Gastroesophageal sphincter (tissue), 4 donors: ENCODE measurements at regions not wholly inside any gene's neighbourhood (a gene's known extent, or its start where the extent isn't known, plus 50 kb on each side); places are given as distances from the start of the nearest gene placed in this dataset.

Experiments used
- ATAC-seq: fragments of 150-250 bp; one replicate; pipeline ENCODE4 v1.9.1; 2016; ENCODE audit warnings: mild to moderate bottlenecking, moderate library complexity
- H3K27ac ChIP-seq, 4 donors: fragments of 200-600 bp; sonication (generic) in 3 of 4; 1 replicate in 3 of 4; 2 replicates in 1 of 4; pipeline ENCODE4 v1.5.1; 2016 to 2019
- H3K27me3 ChIP-seq: fragments of 200-600 bp; sonication (generic); one replicate; pipeline ENCODE4 v1.5.1; 2019
- H3K36me3 ChIP-seq, 2 donors: fragments of 200-600 bp; sonication (generic); one replicate each; pipeline ENCODE4 v1.5.1; 2019; ENCODE audit warnings: control low read depth in 1 of 2
- H3K4me1 ChIP-seq, 3 donors: fragments of 200-600 bp; sonication (generic); 1 replicate in 2 of 3; 2 replicates in 1 of 3; pipeline ENCODE4 v1.5.1; 2016 to 2019; ENCODE audit warnings: control low read depth in 2 of 3
- H3K4me3 ChIP-seq, 2 donors: fragments of 200-600 bp; sonication (generic); one replicate each; pipeline ENCODE4 v1.5.1; 2019; ENCODE audit warnings: mild to moderate bottlenecking in 1 of 2, moderate library complexity in 1 of 2
- H3K9me3 ChIP-seq, 3 donors: fragments of 200-600 bp; sonication (generic); one replicate each; pipeline ENCODE4 v1.5.1; 2017 to 2019; ENCODE audit warnings: control low read depth in 2 of 3
- EP300 ChIP-seq: sonication (generic); formaldehyde crosslinking; IDR thresholded peaks from one replicate; pipeline ENCODE4 v1.6.1; 2017; ENCODE audit warnings: antibody characterized with exemption, mild to moderate bottlenecking
- POLR2A ChIP-seq, 2 donors: fragments of 450-650 bp; IDR thresholded peaks; one replicate each; pipeline ENCODE4 v1.6.1; 2017; ENCODE audit warnings: antibody characterized with exemption in 2 of 2, mild to moderate bottlenecking in 2 of 2, moderate library complexity in 1 of 2
- POLR2AphosphoS5 ChIP-seq: sonication (generic); formaldehyde crosslinking; IDR thresholded peaks from one replicate; pipeline ENCODE4 v1.6.1; 2017; ENCODE audit warnings: antibody characterized with exemption
- WGBS, 2 donors: methylation state at CpG; one replicate each; pipeline ENCODE4 v1.1.5; 2018; ENCODE audit warnings: low coverage in 1 of 2; 5-methylcytosine and 5-hydroxymethylcytosine counted together
- TF ChIP-seq, protein P1 (sequence below), 4 experiments: fragments of 200-600 bp in 2 of 4; fragments of 450-650 bp in 2 of 4; sonication (generic) in 1 of 4; IDR thresholded peaks; one replicate each; pipeline ENCODE4 v1.5.1; 2017 to 2019; ENCODE audit warnings: antibody characterized with exemption in 4 of 4, mild to moderate bottlenecking in 2 of 4, moderate library complexity in 2 of 4

DNA sequence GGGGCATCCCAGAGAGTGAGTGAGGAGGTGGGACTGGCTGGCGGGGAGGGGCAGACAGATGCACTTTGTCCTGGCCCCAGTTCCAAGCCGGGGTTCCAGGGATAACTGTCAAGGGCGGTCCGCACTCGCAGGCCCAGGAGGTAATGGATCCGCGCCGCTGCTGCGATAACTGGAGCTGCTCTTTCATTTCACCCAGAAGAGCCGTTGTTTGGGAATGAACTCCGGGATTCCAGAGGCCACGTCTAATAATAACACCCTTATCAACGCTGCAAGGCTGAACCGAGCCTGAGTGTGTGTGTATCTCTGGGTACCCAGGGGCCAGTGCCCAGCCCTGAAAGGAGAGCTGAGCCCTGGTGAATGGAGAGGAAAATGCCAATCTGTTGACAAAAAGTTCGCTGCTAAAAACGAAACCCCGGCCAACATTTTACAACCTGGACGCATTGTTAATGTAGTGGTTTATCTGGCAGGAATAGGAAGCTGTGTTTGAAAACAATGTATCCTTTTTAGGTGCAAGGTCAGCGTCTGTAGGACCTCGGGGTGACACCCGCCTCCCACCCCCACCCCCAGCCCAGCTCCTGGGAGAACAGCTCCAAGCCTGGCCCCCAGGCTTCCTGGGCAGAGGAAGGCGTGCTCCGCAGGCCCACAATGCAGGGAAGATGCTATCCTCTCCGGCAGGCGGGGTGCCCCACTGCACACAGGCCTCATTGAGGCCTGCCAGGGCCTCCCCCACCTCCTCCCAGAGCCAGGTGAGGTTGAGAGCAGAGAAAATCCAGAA, 119.7 kb downstream of the PROX1 start:
- peaks cover 14% of the 10 kb centered on the region for H3K27me3 ChIP-seq
- 8% methylated on average over 11 of the region's 25 CpGs; no CpG with 5 or more reads in 1 of the 2 donors for WGBS, 2 donors
- no peak overlapping the region for H3K27ac ChIP-seq
- H3K9me3 ChIP-seq, result peaks cover 0 to 9% (median 0%) of the 10 kb centered on the region in 3 donors
- H3K36me3 ChIP-seq, result no peaks in the 10 kb centered on the region
- H3K4me1 ChIP-seq, result no peaks in the 10 kb centered on the region
- no peak for TF ChIP-seq EP300
- no peak for TF ChIP-seq POLR2AphosphoS5
- TF ChIP-seq POLR2A (IDR thresholded peaks at IDR 0.05), result no peak
- TF ChIP-seq, protein P1, sequence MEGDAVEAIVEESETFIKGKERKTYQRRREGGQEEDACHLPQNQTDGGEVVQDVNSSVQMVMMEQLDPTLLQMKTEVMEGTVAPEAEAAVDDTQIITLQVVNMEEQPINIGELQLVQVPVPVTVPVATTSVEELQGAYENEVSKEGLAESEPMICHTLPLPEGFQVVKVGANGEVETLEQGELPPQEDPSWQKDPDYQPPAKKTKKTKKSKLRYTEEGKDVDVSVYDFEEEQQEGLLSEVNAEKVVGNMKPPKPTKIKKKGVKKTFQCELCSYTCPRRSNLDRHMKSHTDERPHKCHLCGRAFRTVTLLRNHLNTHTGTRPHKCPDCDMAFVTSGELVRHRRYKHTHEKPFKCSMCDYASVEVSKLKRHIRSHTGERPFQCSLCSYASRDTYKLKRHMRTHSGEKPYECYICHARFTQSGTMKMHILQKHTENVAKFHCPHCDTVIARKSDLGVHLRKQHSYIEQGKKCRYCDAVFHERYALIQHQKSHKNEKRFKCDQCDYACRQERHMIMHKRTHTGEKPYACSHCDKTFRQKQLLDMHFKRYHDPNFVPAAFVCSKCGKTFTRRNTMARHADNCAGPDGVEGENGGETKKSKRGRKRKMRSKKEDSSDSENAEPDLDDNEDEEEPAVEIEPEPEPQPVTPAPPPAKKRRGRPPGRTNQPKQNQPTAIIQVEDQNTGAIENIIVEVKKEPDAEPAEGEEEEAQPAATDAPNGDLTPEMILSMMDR (IDR thresholded peaks at IDR 0.05), result no peak
- peak overlapping the region in 1 of 2 donors; percentile 25 for H3K4me3 ChIP-seq
- no peak for ATAC-seq

DNA sequence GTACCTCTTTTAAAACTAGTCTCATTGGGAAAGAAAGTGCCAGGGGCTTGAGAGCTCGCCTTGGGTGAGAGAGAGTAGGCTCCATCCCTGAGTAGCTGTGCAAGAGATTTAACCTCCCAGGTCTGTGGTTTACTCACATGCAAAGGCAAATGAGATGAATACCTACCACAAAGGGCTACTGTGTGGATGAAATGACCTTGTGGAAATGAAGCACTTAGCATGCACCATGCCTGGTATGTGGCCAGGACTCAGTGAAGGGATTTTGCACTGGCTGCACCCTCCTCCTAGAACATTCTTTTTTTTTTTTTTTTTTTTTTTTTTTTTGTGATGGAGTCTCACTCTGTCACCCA, 120.3 kb downstream of the PROX1 start:
- Histone ChIP-seq H3K27ac (no peak overlapping the region), H3K9me3 (peaks cover 0 to 9% (median 0%) of the 10 kb centered on the region in 3 donors), H3K4me1 (no peaks in the 10 kb centered on the region), H3K36me3 (no peaks in the 10 kb centered on the region), H3K27me3 (peaks cover 14% of the 10 kb centered on the region), H3K4me3 (peak overlapping the region in 1 of 2 donors; percentile 25)
- WGBS, 2 donors, result 100% methylated on average over 1 of the region's 1 CpG; no CpG with 5 or more reads in 1 of the 2 donors
- TF ChIP-seq POLR2AphosphoS5 (no peak), EP300 (no peak), POLR2A (IDR thresholded peaks at IDR 0.05) (no peak)
- TF ChIP-seq, protein P1 (IDR thresholded peaks at IDR 0.05), result no peak
- ATAC-seq, result no peak

- no peak overlapping the region for H3K27ac ChIP-seq
- no peak for TF ChIP-seq EP300
- TF ChIP-seq, protein P1 (IDR thresholded peaks at IDR 0.05), result no peak
- TF ChIP-seq POLR2AphosphoS5, result no peak
- TF ChIP-seq POLR2A (IDR thresholded peaks at IDR 0.05), result no peak
- peaks cover 0 to 7% (median 0%) of the 10 kb centered on the region in 3 donors for H3K9me3 ChIP-seq
- no peaks in the 10 kb centered on the region for H3K4me1 ChIP-seq
- no peak for ATAC-seq
- 79 to 94% methylated on average over 2 to 7 of the region's 9 CpGs for WGBS, 2 donors
- no peak overlapping the region for H3K4me3 ChIP-seq
- peaks cover 14% of the 10 kb centered on the region for H3K27me3 ChIP-seq
- H3K36me3 ChIP-seq, result no peaks in the 10 kb centered on the region
Measured at GRCh38 chr1:214111796-214112195, 124.0 kb downstream of the PROX1 start.

- Histone ChIP-seq H3K9me3 (peaks cover 0 to 28% (median 0%) of the 10 kb centered on the region in 3 donors), H3K27ac (no peak overlapping the region), H3K27me3 (no peaks in the 10 kb centered on the region), H3K36me3 (no peaks in the 10 kb centered on the region), H3K4me1 (no peaks in the 10 kb centered on the region), H3K4me3 (no peak overlapping the region)
- 100% methylated on average over 2 of the region's 3 CpGs; no CpG with 5 or more reads in 1 of the 2 donors for WGBS, 2 donors
- no peak for ATAC-seq
- TF ChIP-seq, protein P1 (IDR thresholded peaks at IDR 0.05), result no peak
- TF ChIP-seq POLR2AphosphoS5 (no peak), POLR2A (IDR thresholded peaks at IDR 0.05) (no peak), EP300 (no peak)
Measured at GRCh38 chr1:214116258-214116657, 128.5 kb downstream of the PROX1 start.

GRCh38 chr1:214117780-214118179, 130.0 kb downstream of the PROX1 start:
- Histone ChIP-seq H3K4me1 (no peaks in the 10 kb centered on the region), H3K27me3 (peaks cover 4% of the 10 kb centered on the region), H3K9me3 (peaks cover 0 to 28% (median 0%) of the 10 kb centered on the region in 3 donors), H3K27ac (no peak overlapping the region), H3K4me3 (no peak overlapping the region), H3K36me3 (no peaks in the 10 kb centered on the region)
- 72 to 92% methylated on average over 2 of the region's 2 CpGs for WGBS, 2 donors
- no peak for ATAC-seq
- no peak for TF ChIP-seq POLR2A (IDR thresholded peaks at IDR 0.05)
- no peak for TF ChIP-seq POLR2AphosphoS5
- TF ChIP-seq EP300, result no peak
- TF ChIP-seq, protein P1 (IDR thresholded peaks at IDR 0.05), result no peak
